SK-N-SH (cell line): ENCODE measurements at regions not wholly inside any gene's neighbourhood (a gene's known extent, or its start where the extent isn't known, plus 50 kb on each side); places are given as distances from the start of the nearest gene placed in this dataset.

Experiments used
- CTCF ChIA-PET: fragments of 300-600, 350-600 bp; formaldehyde crosslinking; extraction: SDS; loops from one replicate; lab custom pipeline; 2021; lab: Yijun Ruan, JAX
- POLR2A ChIA-PET: fragments of 350-600 bp; sonication (Branson Sonifier 250); formaldehyde crosslinking; extraction: SDS; loops from one replicate; lab custom pipeline; 2020; ENCODE audit warnings: antibody characterized with exemption, inconsistent platforms; lab: Yijun Ruan, JAX
- DNase-seq: peaks from one replicate; pipeline ENCODE4 v3.0.0; 2012
- H2AFZ ChIP-seq: fragments of 200-600 bp; sonication (generic); 2 replicates; pipeline ENCODE4 v1.8.1; 2016; ENCODE audit warnings: antibody characterized with exemption, mild to moderate bottlenecking, low read depth
- H3F3A ChIP-seq: fragments of 200-600 bp; sonication (generic); replicated peaks from 2 replicates; pipeline ENCODE3; 2016; ENCODE audit warnings: antibody characterized with exemption, mild to moderate bottlenecking; ENCODE audit not compliant: insufficient read depth
- H3K27ac ChIP-seq, 2 experiments: fragments of 200-500 bp in 1 of 2; fragments of 200-600 bp in 1 of 2; sonication (Bioruptor generic) in 1 of 2; sonication (generic), shearing (Covaris generic) in 1 of 2; 2 replicates each; pipeline versions ENCODE4 v1.5.1 to v1.6.1; 2014 to 2016; ENCODE audit warnings: low read depth in 2 of 2, inconsistent platforms in 1 of 2, low read length in 1 of 2, mild to moderate bottlenecking in 1 of 2, mixed read lengths in 1 of 2
- H3K27me3 ChIP-seq: fragments of 200-600 bp; sonication (generic), shearing (Covaris generic); 2 replicates; pipeline ENCODE4 v1.6.1; 2016; ENCODE audit warnings: mixed run types; ENCODE audit not compliant: insufficient read depth
- H3K36me3 ChIP-seq, 2 experiments: fragments of 200-500 bp in 1 of 2; fragments of 200-600 bp in 1 of 2; sonication (Bioruptor generic) in 1 of 2; sonication (generic) in 1 of 2; replicated peaks in 1 of 2; 2 replicates each; pipeline versions ENCODE3 to v1.5.1; 2014 to 2016; ENCODE audit warnings: low read length in 1 of 2, mild to moderate bottlenecking in 1 of 2; ENCODE audit not compliant: insufficient read depth in 2 of 2, control insufficient read depth in 1 of 2
- H3K4me1 ChIP-seq, 2 experiments: fragments of 200-500 bp in 1 of 2; fragments of 200-600 bp in 1 of 2; sonication (Bioruptor generic) in 1 of 2; sonication (generic), shearing (Covaris generic) in 1 of 2; 2 replicates each; pipeline versions ENCODE4 v1.5.1 to v1.6.1; 2014 to 2016; ENCODE audit warnings: low read depth in 1 of 2, low read length in 1 of 2, mixed run types in 1 of 2; ENCODE audit not compliant: insufficient read depth in 2 of 2, control insufficient read depth in 1 of 2
- H3K4me2 ChIP-seq: fragments of 200-600 bp; sonication (generic), shearing (Covaris generic); 2 replicates; pipeline ENCODE4 v1.6.1; 2017; ENCODE audit warnings: mixed run types
- H3K4me3 ChIP-seq, 2 experiments: fragments of 200-500 bp in 1 of 2; fragments of 200-600 bp in 1 of 2; sonication (Bioruptor generic) in 1 of 2; sonication (generic), shearing (Covaris generic) in 1 of 2; 2 replicates each; pipeline versions ENCODE4 v1.5.1 to v1.8.1; 2014 to 2016; ENCODE audit warnings: low read depth in 2 of 2, inconsistent platforms in 1 of 2, low read length in 1 of 2, mild to moderate bottlenecking in 1 of 2, mixed read lengths in 1 of 2, moderate library complexity in 1 of 2
- H3K79me2 ChIP-seq: fragments of 200-600 bp; sonication (generic); 2 replicates; pipeline ENCODE4 v1.8.1; 2017; ENCODE audit warnings: mild to moderate bottlenecking; ENCODE audit not compliant: insufficient read depth
- H3K9ac ChIP-seq: fragments of 200-600 bp; sonication (generic); 2 replicates; pipeline ENCODE4 v1.6.1; 2017; ENCODE audit warnings: mixed run types
- H3K9me2 ChIP-seq: fragments of 200-600 bp; sonication (generic); 2 replicates; pipeline ENCODE4 v1.6.1; 2017; ENCODE audit warnings: mixed run types
- H3K9me3 ChIP-seq: fragments of 200-600 bp; sonication (generic); 2 replicates; pipeline ENCODE4 v1.6.1; 2017; ENCODE audit warnings: mixed run types, mild to moderate bottlenecking, moderate library complexity
- H4K20me1 ChIP-seq: fragments of 200-600 bp; sonication (generic); 2 replicates; pipeline ENCODE4 v1.6.1; 2017; ENCODE audit warnings: mild to moderate bottlenecking, mixed run types; ENCODE audit not compliant: insufficient read depth
- FOXM1 ChIP-seq: IDR thresholded peaks from 2 replicates; pipeline ENCODE4 v1.4.0; 2012; ENCODE audit warnings: low read depth, mild to moderate bottlenecking
- GABPA ChIP-seq: IDR thresholded peaks from 2 replicates; pipeline ENCODE4 v1.4.0; 2012; ENCODE audit warnings: low read depth, mild to moderate bottlenecking
- JUND ChIP-seq: IDR thresholded peaks from 2 replicates; pipeline ENCODE4 v1.4.0; 2012
- MEF2A ChIP-seq: IDR thresholded peaks from 2 replicates; pipeline ENCODE4 v1.4.0; 2012; ENCODE audit warnings: low read depth, borderline replicate concordance
- POLR2AphosphoS5 ChIP-seq: IDR thresholded peaks from 2 replicates; pipeline ENCODE4 v1.6.1; 2012; ENCODE audit warnings: low read depth, low read length
- RCOR1 ChIP-seq: fragments of 150-350 bp; IDR thresholded peaks from 2 replicates; pipeline ENCODE4 v1.6.1; 2017; ENCODE audit warnings: antibody characterized with exemption, low read length
- REST ChIP-seq: IDR thresholded peaks from 2 replicates; pipeline ENCODE4 v1.6.1; 2012; ENCODE audit warnings: mild to moderate bottlenecking, low read depth, low read length, moderate library complexity
- SIN3A ChIP-seq: IDR thresholded peaks from 2 replicates; pipeline ENCODE4 v1.6.1; 2012; ENCODE audit warnings: low read depth, mild to moderate bottlenecking, low read length, moderate library complexity, borderline replicate concordance
- SMC3 ChIP-seq: IDR thresholded peaks from 2 replicates; pipeline ENCODE4 v1.6.1; 2012; ENCODE audit warnings: low read depth, low read length, improper control_type of control experiment
- WGBS: methylation state at CpG from one replicate; pipeline ENCODE4 v1.1.6; 2017; ENCODE audit warnings: low lambda C conversion rate; 5-methylcytosine and 5-hydroxymethylcytosine counted together
- TF ChIP-seq, protein P1 (sequence below): IDR thresholded peaks from 2 replicates; pipeline ENCODE4; 2012
- TF ChIP-seq, protein P2 (sequence below): fragments of 150-350 bp; IDR thresholded peaks from 2 replicates; pipeline ENCODE4 v1.6.1; 2016; ENCODE audit warnings: mild to moderate bottlenecking, low read depth, low read length

GRCh38 chr5:143761663-143762062 lies 50.3 kb upstream of the HMHB1 start:
- WGBS, result 69% methylated on average over 3 of the region's 3 CpGs
- ChIA-PET POLR2A (no interaction called here), CTCF (no interaction called here)

More at GRCh38 chr5:143761663-143762062, 50.3 kb upstream of the HMHB1 start:
- no peak overlapping the region for H3K9ac ChIP-seq
- no peaks in the 10 kb centered on the region for H3K9me2 ChIP-seq
- H3F3A ChIP-seq, result no peaks in the 10 kb centered on the region
- no peak overlapping the region for H3K4me2 ChIP-seq
- no peaks in the 10 kb centered on the region for H3K36me3 ChIP-seq
- H3K79me2 ChIP-seq, result no peaks in the 10 kb centered on the region
- H3K4me3 ChIP-seq, result no peak overlapping the region
- H3K9me3 ChIP-seq, result no peaks in the 10 kb centered on the region
- H4K20me1 ChIP-seq, result no peaks in the 10 kb centered on the region
- no peaks in the 10 kb centered on the region for H3K27me3 ChIP-seq
- no peak overlapping the region for H3K27ac ChIP-seq
- H3K4me1 ChIP-seq, result peaks cover 0 to 2% of the 10 kb centered on the region in 2 experiments; a peak in 1 of 4 replicates
- no peak overlapping the region for H2AFZ ChIP-seq
- DNase-seq, result no peak
- TF ChIP-seq, protein P1, sequence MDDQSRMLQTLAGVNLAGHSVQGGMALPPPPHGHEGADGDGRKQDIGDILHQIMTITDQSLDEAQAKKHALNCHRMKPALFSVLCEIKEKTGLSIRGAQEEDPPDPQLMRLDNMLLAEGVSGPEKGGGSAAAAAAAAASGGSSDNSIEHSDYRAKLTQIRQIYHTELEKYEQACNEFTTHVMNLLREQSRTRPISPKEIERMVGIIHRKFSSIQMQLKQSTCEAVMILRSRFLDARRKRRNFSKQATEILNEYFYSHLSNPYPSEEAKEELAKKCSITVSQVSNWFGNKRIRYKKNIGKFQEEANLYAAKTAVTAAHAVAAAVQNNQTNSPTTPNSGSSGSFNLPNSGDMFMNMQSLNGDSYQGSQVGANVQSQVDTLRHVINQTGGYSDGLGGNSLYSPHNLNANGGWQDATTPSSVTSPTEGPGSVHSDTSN, result no peak
- no peak for TF ChIP-seq FOXM1
- no peak for TF ChIP-seq REST
- no peak for TF ChIP-seq SIN3A
- TF ChIP-seq SMC3, result no peak
- TF ChIP-seq, protein P2, sequence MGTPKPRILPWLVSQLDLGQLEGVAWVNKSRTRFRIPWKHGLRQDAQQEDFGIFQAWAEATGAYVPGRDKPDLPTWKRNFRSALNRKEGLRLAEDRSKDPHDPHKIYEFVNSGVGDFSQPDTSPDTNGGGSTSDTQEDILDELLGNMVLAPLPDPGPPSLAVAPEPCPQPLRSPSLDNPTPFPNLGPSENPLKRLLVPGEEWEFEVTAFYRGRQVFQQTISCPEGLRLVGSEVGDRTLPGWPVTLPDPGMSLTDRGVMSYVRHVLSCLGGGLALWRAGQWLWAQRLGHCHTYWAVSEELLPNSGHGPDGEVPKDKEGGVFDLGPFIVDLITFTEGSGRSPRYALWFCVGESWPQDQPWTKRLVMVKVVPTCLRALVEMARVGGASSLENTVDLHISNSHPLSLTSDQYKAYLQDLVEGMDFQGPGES, result no peak
- no peak for TF ChIP-seq MEF2A
- TF ChIP-seq RCOR1, result no peak
- TF ChIP-seq JUND, result no peak
- no peak for TF ChIP-seq GABPA
- no peak for TF ChIP-seq POLR2AphosphoS5
- TF ChIP-seq, all 33 proteins: peak for 0
